H1 (cell line): ENCODE measurements at regions not wholly inside any gene's neighbourhood (a gene's known extent, or its start where the extent isn't known, plus 50 kb on each side); places are given as distances from the start of the nearest gene placed in this dataset.

Experiments
- CEBPB ChIP-seq: IDR thresholded peaks from 2 replicates; pipeline ENCODE4 v1.6.1; 2012; ENCODE audit warnings: low read depth, low read length
- EP300 ChIP-seq, 2 experiments: IDR thresholded peaks; 1 replicate in 1 of 2; 2 replicates in 1 of 2; pipeline ENCODE4 v1.6.1; 2011 to 2012; ENCODE audit warnings: low read depth in 2 of 2, low read length in 2 of 2, mild to moderate bottlenecking in 2 of 2, borderline replicate concordance in 1 of 2, inconsistent platforms in 1 of 2, moderate library complexity in 1 of 2
- JUN ChIP-seq: IDR thresholded peaks from 2 replicates; pipeline ENCODE4 v1.6.1; 2011; ENCODE audit warnings: low read depth, mild to moderate bottlenecking, improper control_type of control experiment, low read length
- MAFK ChIP-seq: IDR thresholded peaks from 2 replicates; pipeline ENCODE4 v1.6.1; 2012; ENCODE audit warnings: low read depth, mild to moderate bottlenecking, improper control_type of control experiment, low read length
- RBBP5 ChIP-seq: IDR thresholded peaks from 2 replicates; pipeline ENCODE4 v1.7.1; 2012; ENCODE audit warnings: low read depth, mild to moderate bottlenecking, inconsistent platforms, low read length, moderate library complexity, borderline replicate concordance
- YY1 ChIP-seq: IDR thresholded peaks from 2 replicates; pipeline ENCODE4 v1.6.1; 2011; ENCODE audit warnings: low read depth, mild to moderate bottlenecking, low read length
- TF ChIP-seq, protein P1 (sequence below): IDR thresholded peaks from 2 replicates; pipeline ENCODE4 v1.6.1; 2012; ENCODE audit warnings: inconsistent platforms

DNA sequence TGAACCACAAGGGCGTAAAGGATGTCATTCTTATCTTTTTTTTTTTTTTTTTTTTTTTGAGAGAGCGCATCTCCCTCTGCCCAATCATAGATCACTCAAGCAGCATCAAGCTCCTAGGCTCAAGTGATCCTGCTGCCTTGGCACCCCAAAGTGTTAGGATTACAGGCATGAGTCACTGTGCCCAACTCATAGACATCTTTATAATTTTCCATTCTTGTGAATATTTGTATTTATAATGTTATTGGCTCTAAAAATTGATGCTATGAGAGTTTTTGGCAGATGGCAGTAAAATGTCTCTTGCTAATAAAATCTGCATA, 128.7 kb downstream of the AKR1D1 start (continued):
- TF ChIP-seq RBBP5 (no peak), EP300 (IDR thresholded peaks at IDR 0.05; ENCODE audit: borderline replicate concordance in 1 of 2, low read depth in 2 of 2, low read length in 2 of 2) (no peak), JUN (no peak), MAFK (no peak), YY1 (no peak), CEBPB (no peak)
- TF ChIP-seq, protein P1, sequence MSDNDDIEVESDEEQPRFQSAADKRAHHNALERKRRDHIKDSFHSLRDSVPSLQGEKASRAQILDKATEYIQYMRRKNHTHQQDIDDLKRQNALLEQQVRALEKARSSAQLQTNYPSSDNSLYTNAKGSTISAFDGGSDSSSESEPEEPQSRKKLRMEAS, result no peak
- TF ChIP-seq, all 59 proteins: peak for 0
